ELF-1 (cell line): ENCODE measurements at regions not wholly inside any gene's neighbourhood (a gene's known extent, or its start where the extent isn't known, plus 50 kb on each side); places are given as distances from the start of the nearest gene placed in this dataset.
"Not testable (repeated sequence)": the region's sequence is repeated elsewhere in the genome, so short reads cannot be mapped to it uniquely, and the experiment has no call there.

Source experiments
- DNase-seq: peaks from one replicate; pipeline ENCODE4 v3.0.0-alpha.2; 2016; ENCODE audit warnings: low read depth, low spot score

GRCh38 chr16:59886021-59886420 lies 1151.9 kb upstream of the GOT2 start:
- no peak for DNase-seq

DNA sequence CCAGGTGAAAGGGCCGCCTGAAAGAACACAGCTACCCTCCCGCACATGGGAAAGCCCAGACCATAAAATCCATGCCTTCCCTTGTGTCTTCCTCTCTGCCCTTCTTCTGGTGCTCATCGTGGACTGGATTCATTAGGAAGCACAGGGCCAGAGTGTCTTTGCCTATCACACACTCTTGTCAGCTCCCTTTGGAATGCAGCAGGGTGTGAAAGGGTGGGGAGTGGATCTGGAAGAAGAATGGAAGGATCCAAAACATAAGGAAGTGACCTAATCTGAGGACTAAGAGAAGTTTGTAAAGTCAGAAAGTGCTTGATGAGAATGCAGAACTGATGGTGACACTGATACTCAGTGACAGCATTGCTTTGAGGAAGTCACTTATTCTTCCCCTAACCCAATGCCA lies 1147.3 kb upstream of the GOT2 start:
- peak; percentile 8 for DNase-seq

DNA sequence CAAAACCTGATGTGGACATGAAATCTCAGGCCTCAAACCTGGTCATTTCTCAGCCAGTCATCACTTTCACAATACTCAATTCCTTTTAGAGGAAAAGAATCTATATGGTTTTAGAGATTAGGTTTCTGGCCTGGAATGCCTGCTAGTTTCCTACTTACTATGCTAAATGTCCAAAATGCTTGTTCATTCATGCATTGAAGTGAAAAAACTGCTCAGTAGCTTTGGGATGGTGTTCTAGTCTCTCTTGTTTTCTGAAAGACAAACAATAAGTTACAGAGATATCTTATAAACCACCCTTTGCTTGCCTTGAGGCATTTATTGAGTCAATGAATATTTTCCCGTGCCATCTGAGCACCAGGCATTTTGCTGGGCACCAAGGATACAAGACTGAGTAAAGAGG lies 1146.5 kb upstream of the GOT2 start:
- DNase-seq = no peak

DNA sequence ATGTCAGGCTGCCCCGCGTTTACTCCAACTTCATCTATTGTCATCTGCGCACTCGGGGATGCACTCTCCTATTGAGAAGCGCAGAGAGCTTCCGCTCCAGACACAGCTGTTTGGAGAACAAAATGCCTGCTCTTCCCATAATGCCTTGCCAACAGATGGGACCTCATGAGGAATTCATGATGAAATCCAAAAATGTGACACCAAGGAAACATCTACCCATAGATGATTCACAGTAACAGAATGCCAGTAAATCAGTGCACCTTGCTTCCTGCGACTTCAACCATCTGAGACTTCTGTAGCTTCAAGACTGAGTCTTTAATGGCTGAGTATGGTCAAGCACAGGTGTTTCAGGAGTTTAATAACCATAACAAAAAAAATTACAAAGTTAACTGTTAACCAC lies 1144.9 kb upstream of the GOT2 start:
- DNase-seq = no peak

- DNase-seq = no peak
Observed at GRCh38 chr16:59878479-59878878, 1144.4 kb upstream of the GOT2 start.

GRCh38 chr16:59864981-59865666 lies 1131.0 kb upstream of the GOT2 start:
- no peak for DNase-seq

- no peak for DNase-seq
Observed at GRCh38 chr16:59859676-59860402, 1125.7 kb upstream of the GOT2 start.

GRCh38 chr16:59854846-59855439 lies 1120.8 kb upstream of the GOT2 start:
- DNase-seq = no peak

DNA sequence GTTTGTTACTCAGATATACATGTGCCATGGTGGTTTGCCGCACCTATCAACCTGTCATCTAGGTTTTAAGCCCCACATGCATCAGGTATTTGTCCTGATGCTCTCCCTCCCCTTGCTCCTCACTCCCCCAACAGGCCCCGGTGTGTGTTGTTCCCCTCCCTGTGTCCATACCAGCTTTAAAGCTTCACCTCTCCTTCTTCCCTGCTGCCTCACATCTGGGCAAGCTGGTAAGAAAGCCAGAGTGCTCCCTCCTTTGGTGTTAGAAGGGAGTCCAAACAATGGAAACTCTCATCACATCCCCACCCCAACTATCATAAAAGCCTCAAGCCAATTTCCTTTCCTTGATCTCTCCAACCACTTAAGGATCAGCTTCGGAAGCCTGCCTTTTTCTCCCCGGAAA lies 1115.6 kb upstream of the GOT2 start:
- peak; percentile 35 for DNase-seq

DNA sequence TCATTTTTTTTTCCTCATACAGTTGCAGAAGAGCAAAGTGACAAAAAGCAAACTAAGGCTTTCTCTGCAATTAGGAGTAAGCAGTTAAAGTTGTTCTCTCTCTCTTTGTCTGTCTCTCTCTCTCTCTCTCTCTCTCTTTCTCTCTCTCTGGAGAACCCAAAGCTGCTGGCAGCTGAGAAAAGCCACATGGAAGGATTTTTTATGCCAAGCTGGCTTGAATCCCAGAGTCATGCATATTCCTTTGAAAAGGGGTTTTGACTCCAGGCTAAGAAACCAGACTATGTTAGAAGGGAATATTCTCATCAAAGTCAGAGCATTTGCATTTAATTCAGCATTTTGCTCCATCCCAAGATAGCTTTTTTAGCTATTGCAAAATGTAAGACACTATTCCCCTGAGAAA lies 1114.2 kb upstream of the GOT2 start:
- no peak for DNase-seq

GRCh38 chr16:59840169-59840568 lies 1106.1 kb upstream of the GOT2 start:
- no peak for DNase-seq

DNA sequence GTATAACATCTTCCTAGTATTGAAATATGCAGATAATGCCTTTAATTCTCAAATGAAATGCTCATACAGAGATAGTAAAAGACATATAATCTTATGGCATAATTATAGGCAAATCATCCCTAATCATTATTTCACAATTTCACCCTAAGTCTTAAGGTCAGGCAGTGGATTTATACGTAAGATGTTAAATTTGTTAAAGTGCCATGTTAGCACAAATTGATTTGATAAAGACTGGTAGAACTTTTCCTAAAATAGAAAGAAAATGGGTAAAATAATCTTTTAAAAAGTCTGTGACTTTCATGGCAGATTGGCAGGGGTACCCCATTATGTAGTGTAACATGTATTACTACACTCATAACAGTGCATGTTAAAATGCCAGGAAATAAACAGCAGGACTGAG lies 1092.7 kb upstream of the GOT2 start:
- no peak for DNase-seq

- not testable (repeated sequence) for DNase-seq
Observed at GRCh38 chr16:59809488-59809887, 1075.4 kb upstream of the GOT2 start.

DNA sequence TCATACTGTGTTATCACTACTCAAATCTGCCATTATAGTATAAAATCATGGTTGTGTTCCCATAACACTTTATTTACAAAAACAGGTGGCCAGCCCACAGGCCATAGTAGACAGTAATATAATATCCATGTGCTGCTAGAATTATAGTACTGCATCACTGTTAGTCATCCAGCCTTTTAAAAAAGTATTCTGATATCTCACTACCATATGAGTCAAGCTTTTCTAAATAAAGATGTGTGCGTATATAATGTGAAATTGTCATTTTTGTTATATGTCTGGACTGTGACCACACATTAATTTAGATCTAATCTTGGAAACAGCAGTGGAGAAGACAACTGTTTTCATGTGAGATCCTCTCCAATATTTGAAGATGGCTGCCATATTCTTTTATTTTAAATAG lies 1049.1 kb upstream of the GOT2 start:
- no peak for DNase-seq

DNA sequence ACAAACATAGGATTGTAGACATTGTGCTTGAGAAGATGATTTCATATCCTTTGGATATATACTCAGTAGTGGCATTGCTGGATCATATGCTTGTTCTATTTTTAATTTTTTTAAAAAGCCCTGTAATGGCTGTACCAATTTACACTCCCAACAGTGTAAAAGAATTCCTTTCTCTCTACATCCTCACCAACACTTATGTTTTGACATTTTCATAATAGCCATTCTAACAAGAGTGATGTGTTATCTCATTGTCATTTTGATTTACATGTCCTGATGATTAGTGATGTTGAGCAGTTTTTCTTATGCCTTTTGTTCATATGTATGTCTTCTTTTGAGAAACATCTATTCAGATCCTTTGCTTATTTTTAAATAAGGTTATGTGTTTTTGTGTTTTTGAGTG lies 1039.2 kb upstream of the GOT2 start:
- DNase-seq = no peak

- DNase-seq = no peak
Observed at GRCh38 chr16:59759296-59759695, 1025.2 kb upstream of the GOT2 start.

- DNase-seq = no peak
Observed at GRCh38 chr16:59758848-59759247, 1024.7 kb upstream of the GOT2 start.

DNA sequence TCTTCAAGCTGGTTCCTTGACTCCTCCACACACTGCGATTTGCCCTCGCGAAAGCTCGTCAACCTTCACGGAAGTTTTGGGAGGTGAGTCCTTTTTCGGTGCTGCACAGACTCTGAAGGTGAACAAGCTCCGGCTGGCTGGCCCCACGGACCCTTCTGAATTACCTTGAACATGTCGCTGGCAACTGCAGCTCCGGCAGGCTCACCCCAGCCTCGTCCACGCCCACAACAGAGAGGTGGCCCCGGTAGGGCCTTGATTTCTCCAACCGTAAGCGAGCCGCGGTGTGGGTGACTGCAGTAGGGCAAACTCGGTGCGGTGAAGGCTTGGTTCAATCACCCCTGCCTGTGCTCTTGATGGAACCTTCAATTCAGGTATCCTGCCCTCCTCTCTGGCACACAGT lies 1020.7 kb upstream of the GOT2 start:
- DNase-seq = no peak

DNA sequence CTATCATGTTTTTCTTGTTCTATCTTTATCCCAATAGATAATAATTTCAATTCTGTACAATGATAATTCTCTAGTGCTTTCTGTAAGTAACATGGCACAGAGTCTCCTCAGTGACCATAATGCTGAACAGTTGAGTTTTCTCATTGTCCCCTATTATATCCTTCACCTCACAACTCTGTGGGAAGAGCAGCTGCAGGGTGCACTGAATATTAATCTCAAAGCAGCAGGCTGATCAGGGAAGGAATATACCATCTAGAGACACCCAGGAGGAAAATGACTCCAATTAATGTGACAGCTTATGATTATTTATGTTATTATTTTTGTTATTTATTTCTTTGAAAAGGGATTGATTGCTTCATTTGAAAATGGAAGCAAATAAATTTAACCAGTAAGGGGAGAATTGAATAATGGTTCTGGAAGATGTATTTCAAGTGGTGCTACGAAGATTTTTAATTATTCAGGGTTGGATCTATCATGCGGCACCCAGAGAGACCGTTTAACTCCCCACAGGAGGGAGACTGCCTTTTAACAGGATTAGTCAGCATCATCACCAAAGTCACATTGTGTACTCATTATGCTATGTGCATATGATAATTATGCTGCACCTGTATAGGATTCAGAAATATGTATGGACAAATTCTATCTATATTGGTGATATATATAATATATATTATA lies 1015.7 kb upstream of the GOT2 start:
- no peak for DNase-seq

GRCh38 chr16:59748531-59748930 lies 1014.4 kb upstream of the GOT2 start:
- peak; percentile 21 for DNase-seq

DNA sequence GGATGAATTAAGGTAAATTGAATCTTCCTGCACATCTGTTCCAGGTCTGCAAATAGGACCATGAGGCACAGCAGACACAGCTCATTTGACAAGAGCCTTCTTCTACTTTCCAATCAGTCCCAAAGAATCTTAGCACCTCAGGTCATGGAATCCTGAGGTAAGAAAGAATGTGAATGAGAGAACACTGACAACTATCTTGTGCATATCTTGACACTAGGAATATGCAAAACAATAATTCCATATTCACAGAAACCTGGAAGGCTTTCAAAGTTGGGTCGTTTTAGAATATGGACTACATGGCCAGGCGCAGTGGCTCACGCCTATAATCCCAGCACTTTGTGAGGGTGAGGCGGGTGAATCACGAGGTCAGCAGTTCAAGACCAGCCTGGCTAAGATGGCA lies 1009.4 kb upstream of the GOT2 start:
- DNase-seq = no peak

GRCh38 chr16:59740858-59741257 lies 1006.7 kb upstream of the GOT2 start:
- DNase-seq = no peak

DNA sequence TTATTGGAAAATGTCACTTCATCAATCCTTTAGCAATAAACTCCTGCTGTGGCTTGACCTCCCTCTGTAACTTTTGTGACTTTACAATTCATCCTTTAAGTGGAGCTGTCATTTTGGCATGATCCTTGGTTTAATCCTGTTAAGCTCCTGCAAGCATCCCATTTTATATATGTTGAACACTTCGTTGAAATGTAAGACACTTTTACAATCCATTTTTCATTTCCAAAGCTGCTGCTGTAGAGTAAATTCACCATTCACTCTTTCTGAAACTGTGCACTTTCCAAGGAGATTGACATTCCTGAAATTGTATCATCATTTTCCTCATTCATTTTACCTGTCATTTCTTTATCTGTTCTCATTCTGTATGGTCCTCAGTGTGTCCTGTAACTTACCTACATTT lies 1003.2 kb upstream of the GOT2 start:
- DNase-seq = no peak
